Chondrocyte (in vitro differentiated cells): ENCODE measurements at regions not wholly inside any gene's neighbourhood (a gene's known extent, or its start where the extent isn't known, plus 50 kb on each side); places are given as distances from the start of the nearest gene placed in this dataset.

Source experiments
- DNase-seq: peaks from one replicate; pipeline ENCODE4 v3.0.0; 2021; ENCODE audit warnings: mixed read lengths, low spot score
- H3K27ac Mint-ChIP-seq: one replicate; pipeline ENCODE4 v1.8.0; 2021; ENCODE audit warnings: mild to moderate bottlenecking, moderate library complexity, mixed read lengths; ENCODE audit not compliant: unreplicated experiment
- H3K27me3 Mint-ChIP-seq: 2 replicates; pipeline ENCODE4 v1.8.0; 2021; ENCODE audit warnings: low read depth, mixed read lengths
- H3K36me3 Mint-ChIP-seq: 2 replicates; pipeline ENCODE4 v1.8.0; 2021; ENCODE audit warnings: low read depth, mixed read lengths
- H3K4me1 Mint-ChIP-seq: 2 replicates; pipeline ENCODE4 v1.8.0; 2021; ENCODE audit warnings: low read depth, mild to moderate bottlenecking, mixed read lengths
- H3K4me3 Mint-ChIP-seq: one replicate; pipeline ENCODE4 v1.8.0; 2021; ENCODE audit warnings: mild to moderate bottlenecking, moderate library complexity, mixed read lengths; ENCODE audit not compliant: unreplicated experiment
- H3K9me3 Mint-ChIP-seq: 2 replicates; pipeline ENCODE4 v1.8.0; 2021; ENCODE audit warnings: low read depth, mixed read lengths
- CTCF ChIP-seq: fragments of 200-600 bp; sonication (generic); IDR thresholded peaks from 2 replicates; pipeline ENCODE4 v1.5.0; 2021; ENCODE audit warnings: antibody characterized with exemption, mild to moderate bottlenecking, moderate library complexity

DNA sequence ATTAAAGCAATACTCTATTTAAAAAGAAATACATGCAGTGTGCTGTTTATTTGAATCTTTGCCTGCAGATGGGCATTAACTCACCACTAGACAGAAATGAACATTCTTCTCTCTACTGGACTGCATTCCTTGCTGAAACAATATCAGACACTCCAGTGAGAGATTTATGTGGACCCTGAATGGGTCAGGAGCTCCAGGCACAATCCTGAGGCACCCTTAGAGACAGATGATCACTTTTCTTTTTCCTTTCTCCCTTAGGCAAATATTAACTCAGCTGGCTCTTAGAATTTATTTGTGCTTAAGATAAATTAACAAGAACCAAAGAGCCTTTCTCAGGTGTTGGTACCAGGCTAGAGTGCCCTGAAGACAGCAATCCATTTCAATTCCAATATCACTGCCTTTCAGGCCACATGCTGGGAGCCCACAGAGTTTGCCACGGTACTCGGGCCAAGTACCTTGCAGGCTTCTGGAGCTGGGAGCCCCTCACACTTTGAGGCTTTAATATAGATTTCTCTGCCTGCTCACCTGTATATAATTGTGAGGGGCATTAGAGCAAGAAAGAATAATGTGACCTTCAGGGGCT is 173.0 kb downstream of the EMP1 start:
- Mint-ChIP-seq H3K4me3 (no peak overlapping the region), H3K27me3 (peaks cover 23% of the 10 kb centered on the region), H3K27ac (no peak overlapping the region), H3K4me1 (no peaks in the 10 kb centered on the region), H3K36me3 (no peaks in the 10 kb centered on the region), H3K9me3 (peaks cover 5% of the 10 kb centered on the region)
- no peak for DNase-seq
- TF ChIP-seq CTCF = no peak

GRCh38 chr12:13368971-13369370 is 172.4 kb downstream of the EMP1 start:
- H3K9me3 Mint-ChIP-seq = peaks cover 6% of the 10 kb centered on the region
- no peak for DNase-seq
- H3K36me3 Mint-ChIP-seq = no peaks in the 10 kb centered on the region
- no peaks in the 10 kb centered on the region for H3K4me1 Mint-ChIP-seq
- no peak for TF ChIP-seq CTCF
- peaks cover 23% of the 10 kb centered on the region for H3K27me3 Mint-ChIP-seq
- no peak overlapping the region for H3K4me3 Mint-ChIP-seq
- H3K27ac Mint-ChIP-seq = no peak overlapping the region

- H3K9me3 Mint-ChIP-seq = peaks cover 6% of the 10 kb centered on the region
- H3K4me1 Mint-ChIP-seq = no peaks in the 10 kb centered on the region
- no peaks in the 10 kb centered on the region for H3K36me3 Mint-ChIP-seq
- no peak overlapping the region for H3K27ac Mint-ChIP-seq
- no peak overlapping the region for H3K4me3 Mint-ChIP-seq
- peaks cover 21% of the 10 kb centered on the region for H3K27me3 Mint-ChIP-seq
- DNase-seq = no peak
- no peak for TF ChIP-seq CTCF
Measured at GRCh38 chr12:13368431-13368830, 171.9 kb downstream of the EMP1 start.

DNA sequence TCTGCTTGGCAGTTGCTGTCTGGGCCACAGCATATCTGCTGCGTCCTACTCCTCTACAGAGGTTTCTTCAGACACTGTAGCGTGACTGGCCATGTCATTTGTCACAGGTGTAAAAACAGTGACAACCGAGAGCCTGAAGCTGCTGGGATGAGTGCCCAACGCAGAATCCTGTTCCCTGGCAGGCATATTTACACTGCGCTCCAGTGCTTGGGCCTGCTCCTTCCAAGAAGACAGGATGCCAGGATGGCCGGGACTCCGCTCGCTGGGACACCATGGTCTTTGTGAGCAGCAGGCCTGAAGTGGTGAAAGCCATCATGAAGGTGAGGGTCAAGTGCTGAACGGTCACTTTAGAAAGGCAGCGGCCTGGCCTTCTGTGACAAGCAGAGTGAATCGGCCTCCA is 171.4 kb downstream of the EMP1 start:
- H3K27me3 Mint-ChIP-seq = peaks cover 17% of the 10 kb centered on the region
- DNase-seq = no peak
- H3K27ac Mint-ChIP-seq = no peak overlapping the region
- TF ChIP-seq CTCF = no peak
- H3K36me3 Mint-ChIP-seq = no peaks in the 10 kb centered on the region
- H3K4me3 Mint-ChIP-seq = no peak overlapping the region
- H3K4me1 Mint-ChIP-seq = no peaks in the 10 kb centered on the region
- peaks cover 6% of the 10 kb centered on the region for H3K9me3 Mint-ChIP-seq

- Mint-ChIP-seq H3K9me3 (peaks cover 6% of the 10 kb centered on the region), H3K36me3 (no peaks in the 10 kb centered on the region), H3K27me3 (peaks cover 15% of the 10 kb centered on the region), H3K4me3 (no peak overlapping the region), H3K27ac (no peak overlapping the region), H3K4me1 (no peaks in the 10 kb centered on the region)
- TF ChIP-seq CTCF = no peak
- no peak for DNase-seq
Measured at GRCh38 chr12:13365748-13366366, 169.3 kb downstream of the EMP1 start.
